H9 (cell line): ENCODE measurements at regions not wholly inside any gene's neighbourhood (a gene's known extent, or its start where the extent isn't known, plus 50 kb on each side); places are given as distances from the start of the nearest gene placed in this dataset.

Source experiments
- DNase-seq: peaks from one replicate; pipeline ENCODE4 v3.0.0-alpha.2; 2017
- H2AFZ ChIP-seq: one replicate; pipeline ENCODE4 v1.6.1; 2013; ENCODE audit warnings: mild to moderate bottlenecking, low read length, control low read depth, moderate library complexity
- H2AK5ac ChIP-seq: 2 replicates; pipeline ENCODE4 v1.6.1; 2013; ENCODE audit warnings: low read length, control low read depth, mixed read lengths; ENCODE audit not compliant: insufficient read length
- H2BK120ac ChIP-seq: one replicate; pipeline ENCODE4 v1.6.1; 2013; ENCODE audit warnings: low read depth, mild to moderate bottlenecking, low read length, control low read depth, inconsistent platforms; ENCODE audit not compliant: poor library complexity, severe bottlenecking
- H2BK12ac ChIP-seq: 2 replicates; pipeline ENCODE4 v1.6.1; 2013; ENCODE audit warnings: low read length, control low read depth, mixed read lengths, low read depth; ENCODE audit not compliant: insufficient read length
- H2BK15ac ChIP-seq: 2 replicates; pipeline ENCODE4 v1.6.1; 2013; ENCODE audit warnings: low read depth, low read length, control low read depth
- H2BK20ac ChIP-seq: one replicate; pipeline ENCODE4 v1.6.1; 2013; ENCODE audit warnings: low read depth, mild to moderate bottlenecking, low read length, control low read depth, inconsistent platforms; ENCODE audit not compliant: poor library complexity, severe bottlenecking
- H2BK5ac ChIP-seq: 2 replicates; pipeline ENCODE4 v1.6.1; 2013; ENCODE audit warnings: low read length, control low read depth, mixed read lengths; ENCODE audit not compliant: insufficient read length
- H3K14ac ChIP-seq: 2 replicates; pipeline ENCODE4 v1.6.1; 2013; ENCODE audit warnings: low read length, control low read depth; ENCODE audit not compliant: insufficient read depth
- H3K18ac ChIP-seq: 2 replicates; pipeline ENCODE4 v1.6.1; 2013; ENCODE audit warnings: low read depth, mild to moderate bottlenecking, mixed read lengths, low read length, control low read depth; ENCODE audit not compliant: insufficient read length
- H3K23ac ChIP-seq: 2 replicates; pipeline ENCODE4 v1.6.1; 2013; ENCODE audit warnings: low read length, control low read depth, mixed read lengths, low read depth; ENCODE audit not compliant: insufficient read length
- H3K23me2 ChIP-seq: 2 replicates; pipeline ENCODE4 v1.6.1; 2013; ENCODE audit warnings: low read depth, mild to moderate bottlenecking, mixed read lengths, low read length, control low read depth; ENCODE audit not compliant: insufficient read length, poor library complexity, severe bottlenecking
- H3K27ac ChIP-seq: 2 replicates; pipeline ENCODE4 v1.5.1; 2013; ENCODE audit warnings: low read length, control low read depth, mixed read lengths, low read depth; ENCODE audit not compliant: insufficient read length
- H3K27me3 ChIP-seq: 2 replicates; pipeline ENCODE4 v1.6.1; 2013; ENCODE audit warnings: low read length, control low read depth, inconsistent platforms; ENCODE audit not compliant: insufficient read depth
- H3K4ac ChIP-seq: 2 replicates; pipeline ENCODE4 v1.6.1; 2013; ENCODE audit warnings: low read depth, mild to moderate bottlenecking, control low read depth, inconsistent platforms, low read length, moderate library complexity
- H3K4me1 ChIP-seq: 2 replicates; pipeline ENCODE4 v1.6.1; 2013; ENCODE audit warnings: low read length, control low read depth, inconsistent platforms; ENCODE audit not compliant: insufficient read depth
- H3K4me2 ChIP-seq: 2 replicates; pipeline ENCODE4 v1.6.1; 2013; ENCODE audit warnings: low read length, control low read depth, mixed read lengths; ENCODE audit not compliant: insufficient read length, insufficient read depth
- H3K56ac ChIP-seq: 2 replicates; pipeline ENCODE4 v1.6.1; 2013; ENCODE audit warnings: low read depth, mild to moderate bottlenecking, mixed read lengths, low read length, control low read depth; ENCODE audit not compliant: insufficient read length
- H3K79me1 ChIP-seq: 2 replicates; pipeline ENCODE4 v1.6.1; 2013; ENCODE audit warnings: low read depth, mild to moderate bottlenecking, moderate library complexity, low read length, control low read depth, inconsistent platforms; ENCODE audit not compliant: insufficient read depth, poor library complexity, severe bottlenecking
- H3K79me2 ChIP-seq: 2 replicates; pipeline ENCODE4 v1.6.1; 2013; ENCODE audit warnings: low read length, control low read depth, inconsistent platforms; ENCODE audit not compliant: insufficient read depth
- H3K9ac ChIP-seq: 2 replicates; pipeline ENCODE4 v1.6.1; 2013; ENCODE audit warnings: low read length, control low read depth, mixed read lengths; ENCODE audit not compliant: insufficient read length; ENCODE audit errors: extremely low read depth
- H3K9me3 ChIP-seq: one replicate; pipeline ENCODE4 v1.6.1; 2013; ENCODE audit warnings: low read depth, low read length, inconsistent platforms; ENCODE audit not compliant: control insufficient read depth
- H3T11ph ChIP-seq: one replicate; pipeline ENCODE4 v1.6.1; 2013; ENCODE audit warnings: mild to moderate bottlenecking, low read length, control low read depth, inconsistent platforms
- H4K20me1 ChIP-seq: one replicate; pipeline ENCODE4 v1.6.1; 2013; ENCODE audit not compliant: control insufficient read depth, insufficient read length, insufficient read depth
- H4K5ac ChIP-seq: 2 replicates; pipeline ENCODE4 v1.6.1; 2013; ENCODE audit warnings: low read depth, mild to moderate bottlenecking, mixed read lengths, low read length, control low read depth; ENCODE audit not compliant: insufficient read length
- H4K8ac ChIP-seq: replicated peaks from 2 replicates; pipeline ENCODE4 v1.6.1; 2013; ENCODE audit warnings: low read length, control low read depth, mixed read lengths, low read depth; ENCODE audit not compliant: insufficient read length
- H4K91ac ChIP-seq: 2 replicates; pipeline ENCODE4 v1.6.1; 2013; ENCODE audit warnings: low read depth, mild to moderate bottlenecking, moderate library complexity, mixed read lengths, low read length, control low read depth; ENCODE audit not compliant: insufficient read length
- H3K27ac Mint-ChIP-seq, 3 experiments: 2 replicates in 2 of 3; 3 replicates in 1 of 3; pipeline ENCODE4 v1.8.0; 2020 to 2021; ENCODE audit warnings: mixed read lengths in 3 of 3, mild to moderate bottlenecking in 1 of 3, moderate library complexity in 1 of 3
- H3K27me3 Mint-ChIP-seq: 2 replicates; pipeline ENCODE4 v1.8.0; 2021; ENCODE audit warnings: low read depth, mild to moderate bottlenecking, moderate library complexity, mixed read lengths
- H3K36me3 Mint-ChIP-seq, 3 experiments: 2 replicates in 2 of 3; 3 replicates in 1 of 3; pipeline ENCODE4 v1.8.0; 2020 to 2021; ENCODE audit warnings: low read depth in 3 of 3, mixed read lengths in 3 of 3; ENCODE audit not compliant: insufficient read depth in 1 of 3
- H3K4me1 Mint-ChIP-seq, 2 experiments: 2 replicates each; pipeline ENCODE4 v1.8.0; 2020; ENCODE audit warnings: mixed read lengths in 2 of 2
- H3K4me3 Mint-ChIP-seq, 2 experiments: 2 replicates in 1 of 2; 3 replicates in 1 of 2; pipeline ENCODE4 v1.8.0; 2020 to 2021; ENCODE audit warnings: mild to moderate bottlenecking in 2 of 2, mixed read lengths in 2 of 2, moderate library complexity in 1 of 2
- H3K9me3 Mint-ChIP-seq, 2 experiments: 2 replicates in 1 of 2; 3 replicates in 1 of 2; pipeline ENCODE4 v1.8.0; 2020; ENCODE audit warnings: mild to moderate bottlenecking in 2 of 2, mixed read lengths in 2 of 2, moderate library complexity in 1 of 2
- CTCF ChIP-seq: fragments of 200-600 bp; sonication (generic); conservative IDR thresholded peaks from 3 replicates; pipeline ENCODE4 v1.8.0; 2021; ENCODE audit warnings: antibody characterized with exemption, mild to moderate bottlenecking

- Mint-ChIP-seq H3K4me1 (peaks cover 0 to 10% of the 10 kb centered on the region in 2 experiments; a peak in 2 of 4 replicates), H3K27ac (no peak overlapping the region), H3K36me3 (no peaks in the 10 kb centered on the region), H3K27me3 (no peaks in the 10 kb centered on the region), H3K4me3 (no peak overlapping the region), H3K9me3 (no peaks in the 10 kb centered on the region)
- Histone ChIP-seq H3K23me2 (no peaks in the 10 kb centered on the region), H2BK120ac (no peak overlapping the region), H2BK5ac (no peak overlapping the region), H2AK5ac (no peak overlapping the region), H3K18ac (no peak overlapping the region), H4K91ac (no peak overlapping the region), H3K4ac (no peak overlapping the region), H3K56ac (no peak overlapping the region), H3K14ac (no peak overlapping the region), H3K27ac (no peak overlapping the region), H4K5ac (no peak overlapping the region), H2BK12ac (no peak overlapping the region), H3K23ac (no peak overlapping the region), H3K79me1 (no peaks in the 10 kb centered on the region), H2AFZ (no peak overlapping the region), H3K9ac (no peak overlapping the region), H3K27me3 (no peaks in the 10 kb centered on the region), H2BK20ac (no peak overlapping the region), H4K8ac (no peak overlapping the region), H3K79me2 (no peaks in the 10 kb centered on the region), H3T11ph (no peak overlapping the region), H3K4me2 (no peak overlapping the region), H3K9me3 (no peaks in the 10 kb centered on the region), H4K20me1 (no peaks in the 10 kb centered on the region), H2BK15ac (no peak overlapping the region), H3K4me1 (0 out of 2 replicates have a peak, but pooled peaks cover 2% of the 10 kb centered on the region)
- no peak for DNase-seq
- no peak for TF ChIP-seq CTCF
These were observed 305.6 kb downstream of the NR2F1-AS1 start for GRCh38 chr5:93275376-93275775.
